Keratinocyte (primary cell): ENCODE measurements at regions not wholly inside any gene's neighbourhood (a gene's known extent, or its start where the extent isn't known, plus 50 kb on each side); places are given as distances from the start of the nearest gene placed in this dataset.

Source experiments
- DNase-seq: peaks from one replicate; pipeline ENCODE4 v3.0.0-alpha.2; 2011; ENCODE audit warnings: low read depth, missing footprints, low spot score
- FAIRE-seq: peaks from 2 replicates; lab custom pipeline; 2011; peaks lifted over from hg19 to GRCh38; lab: Jason Lieb, UNC
- H2AFZ ChIP-seq: 2 replicates; pipeline ENCODE4 v1.6.0; 2012; ENCODE audit warnings: low read length, control low read depth, inconsistent platforms; ENCODE audit not compliant: control insufficient read depth
- H3K27ac ChIP-seq: 2 replicates; pipeline ENCODE4 v1.5.1; 2011; ENCODE audit warnings: low read length; ENCODE audit not compliant: control insufficient read depth, insufficient read depth
- H3K27me3 ChIP-seq: 3 replicates; pipeline ENCODE4 v1.6.0; 2011; ENCODE audit warnings: low read length; ENCODE audit not compliant: control insufficient read depth, insufficient read depth; ENCODE audit errors: extremely low read depth
- H3K36me3 ChIP-seq, 2 experiments: 2 replicates in 1 of 2; 3 replicates in 1 of 2; pipeline ENCODE4 v1.5.1; 2011; ENCODE audit warnings: low read length in 2 of 2, mild to moderate bottlenecking in 1 of 2; ENCODE audit not compliant: control insufficient read depth in 2 of 2, insufficient read depth in 2 of 2; ENCODE audit errors: extremely low read depth in 1 of 2
- H3K4me1 ChIP-seq: 3 replicates; pipeline ENCODE4 v1.5.1; 2011; ENCODE audit warnings: low read length; ENCODE audit not compliant: control insufficient read depth, insufficient read depth; ENCODE audit errors: extremely low read depth
- H3K4me2 ChIP-seq: 3 replicates; pipeline ENCODE4 v1.6.0; 2011; ENCODE audit warnings: low read depth, low read length; ENCODE audit not compliant: control insufficient read depth, insufficient read depth; ENCODE audit errors: extremely low read depth
- H3K4me3 ChIP-seq, 3 experiments: fragments of 200-600 bp in 1 of 3; sonication (generic) in 1 of 3; 2 replicates in 2 of 3; 3 replicates in 1 of 3; pipeline ENCODE4 v1.5.1; 2011 to 2016; ENCODE audit warnings: low read length in 3 of 3, mild to moderate bottlenecking in 3 of 3, control low read depth in 2 of 3, inconsistent platforms in 1 of 3, low read depth in 1 of 3, mixed read lengths in 1 of 3, mixed run types in 1 of 3, moderate library complexity in 1 of 3; ENCODE audit not compliant: control insufficient read depth in 2 of 3, insufficient read depth in 2 of 3; ENCODE audit errors: extremely low read depth in 1 of 3
- H3K79me2 ChIP-seq: 2 replicates; pipeline ENCODE4 v1.6.0; 2012; ENCODE audit warnings: low read length; ENCODE audit not compliant: control insufficient read depth, insufficient read depth
- H3K9ac ChIP-seq: 3 replicates; pipeline ENCODE4 v1.6.0; 2011; ENCODE audit warnings: low read length; ENCODE audit not compliant: control insufficient read depth, insufficient read depth; ENCODE audit errors: extremely low read depth
- H3K9me1 ChIP-seq: 3 replicates; pipeline ENCODE4 v1.6.0; 2011; ENCODE audit warnings: low read length; ENCODE audit not compliant: control insufficient read depth, insufficient read depth; ENCODE audit errors: extremely low read depth
- H3K9me3 ChIP-seq: 2 replicates; pipeline ENCODE4 v1.5.1; 2012; ENCODE audit warnings: low read depth, low read length; ENCODE audit not compliant: control insufficient read depth
- H4K20me1 ChIP-seq: 3 replicates; pipeline ENCODE4 v1.6.0; 2011; ENCODE audit warnings: low read length; ENCODE audit not compliant: control insufficient read depth, insufficient read depth; ENCODE audit errors: extremely low read depth
- CTCF ChIP-seq, 3 experiments: IDR thresholded peaks in 1 of 3; conservative IDR thresholded peaks in 1 of 3; optimal IDR thresholded peaks in 1 of 3; 2 replicates in 2 of 3; 3 replicates in 1 of 3; pipeline versions ENCODE3 to v1.5.1; 2011; ENCODE audit warnings: low read length in 3 of 3, mild to moderate bottlenecking in 3 of 3, moderate library complexity in 2 of 3, control low read depth in 1 of 3, inconsistent platforms in 1 of 3; ENCODE audit not compliant: insufficient read depth in 2 of 3; ENCODE audit errors: extremely low read depth in 1 of 3
- EZH2 ChIP-seq: IDR thresholded peaks from one replicate; pipeline ENCODE4 v1.6.1; 2012; ENCODE audit warnings: inconsistent platforms, mild to moderate bottlenecking, low read length, moderate library complexity
- dilution Hi-C: fragments of 300-500 bp; cut with MboI; formaldehyde crosslinking; loops from one replicate; pipeline ENCODE4 v1.7.0; 2020; ENCODE audit warnings: low sequenced_read_pairs; ENCODE audit not compliant: extremely low pct_ligation_motif_present

- H3K27me3 ChIP-seq = no peaks in the 10 kb centered on the region
- no peak overlapping the region for H3K4me3 ChIP-seq
- H3K4me2 ChIP-seq = no peak overlapping the region
- H3K36me3 ChIP-seq = no peaks in the 10 kb centered on the region
- dilution Hi-C loops = no loop called here
- H3K27ac ChIP-seq = no peak overlapping the region
- no peaks in the 10 kb centered on the region for H3K9me1 ChIP-seq
- H3K9ac ChIP-seq = no peak overlapping the region
- no peak for DNase-seq
- no peak for FAIRE-seq
- H4K20me1 ChIP-seq = no peaks in the 10 kb centered on the region
- H3K9me3 ChIP-seq = no peaks in the 10 kb centered on the region
- no peak overlapping the region for H2AFZ ChIP-seq
- TF ChIP-seq EZH2 (no peak), CTCF (optimal IDR thresholded peaks at IDR 0.05 in 1 of 3, IDR thresholded peaks at IDR 0.05 in 1 of 3, conservative IDR thresholded peaks at IDR 0.05 in 1 of 3; ENCODE audit: extremely low read depth in 1 of 3, insufficient read depth in 2 of 3, low read length in 3 of 3) (no peak)
- H3K79me2 ChIP-seq = no peaks in the 10 kb centered on the region
- H3K4me1 ChIP-seq = peaks cover 5% of the 10 kb centered on the region
Measured at GRCh38 chr13:50390503-50391248, 375.4 kb downstream of the KCNRG start.

GRCh38 chr13:50392977-50393376 is 377.7 kb downstream of the KCNRG start:
- no peaks in the 10 kb centered on the region for H3K79me2 ChIP-seq
- H3K27ac ChIP-seq = no peak overlapping the region
- H3K4me2 ChIP-seq = no peak overlapping the region
- H2AFZ ChIP-seq = no peak overlapping the region
- dilution Hi-C loops = no loop called here
- no peak for FAIRE-seq
- no peaks in the 10 kb centered on the region for H3K36me3 ChIP-seq
- H3K27me3 ChIP-seq = no peaks in the 10 kb centered on the region
- no peak for DNase-seq
- H3K9me3 ChIP-seq = no peaks in the 10 kb centered on the region
- no peak overlapping the region for H3K9ac ChIP-seq
- H4K20me1 ChIP-seq = no peaks in the 10 kb centered on the region
- H3K4me1 ChIP-seq = peaks cover 10% of the 10 kb centered on the region
- H3K4me3 ChIP-seq = no peak overlapping the region
- H3K9me1 ChIP-seq = no peaks in the 10 kb centered on the region
- no peak for TF ChIP-seq CTCF (optimal IDR thresholded peaks at IDR 0.05 in 1 of 3, IDR thresholded peaks at IDR 0.05 in 1 of 3, conservative IDR thresholded peaks at IDR 0.05 in 1 of 3; ENCODE audit: extremely low read depth in 1 of 3, insufficient read depth in 2 of 3, low read length in 3 of 3)
- no peak for TF ChIP-seq EZH2
